Neural cell (in vitro differentiated cells): ENCODE measurements at regions not wholly inside any gene's neighbourhood (a gene's known extent, or its start where the extent isn't known, plus 50 kb on each side); places are given as distances from the start of the nearest gene placed in this dataset.

ENCODE experiments used
- H2AFZ ChIP-seq: fragments of 200-600, 300-800 bp; sonication (generic), shearing (Covaris generic); 2 replicates; pipeline ENCODE4 v1.6.0; 2014; ENCODE audit warnings: low read depth, mild to moderate bottlenecking, antibody characterized with exemption, low read length, moderate library complexity
- H3F3A ChIP-seq: fragments of 200-600 bp; shearing (Covaris generic); 2 replicates; pipeline ENCODE4 v1.6.1; 2016; ENCODE audit warnings: mild to moderate bottlenecking, moderate library complexity, mixed read lengths, antibody characterized with exemption, low read length; ENCODE audit not compliant: insufficient read depth, poor library complexity, severe bottlenecking
- H3K27ac ChIP-seq: fragments of 200-600, 300-800 bp; sonication (generic), shearing (Covaris generic); 2 replicates; pipeline ENCODE4 v1.5.1; 2014; ENCODE audit warnings: mild to moderate bottlenecking, low read length, moderate library complexity
- H3K27me3 ChIP-seq: fragments of 300-800, 200-600 bp; sonication (generic), shearing (Covaris generic); 2 replicates; pipeline ENCODE4 v1.6.0; 2014; ENCODE audit warnings: mild to moderate bottlenecking, low read depth, low read length, moderate library complexity; ENCODE audit not compliant: insufficient read depth
- H3K36me3 ChIP-seq: fragments of 300-800, 200-600 bp; sonication (generic), shearing (Covaris generic); 2 replicates; pipeline ENCODE4 v1.5.1; 2014; ENCODE audit warnings: mild to moderate bottlenecking, antibody characterized with exemption, low read length, moderate library complexity; ENCODE audit not compliant: insufficient read depth
- H3K4me2 ChIP-seq: fragments of 300-800, 200-600 bp; sonication (generic), shearing (Covaris generic); 2 replicates; pipeline ENCODE4 v1.6.0; 2014; ENCODE audit warnings: mild to moderate bottlenecking, low read length
- H3K4me3 ChIP-seq: fragments of 300-800, 200-600 bp; sonication (generic), shearing (Covaris generic); 2 replicates; pipeline ENCODE4 v1.5.1; 2014; ENCODE audit warnings: mild to moderate bottlenecking, low read length, moderate library complexity
- H3K79me2 ChIP-seq: fragments of 200-600 bp; shearing (Covaris generic); replicated peaks from 2 replicates; pipeline ENCODE4 v1.6.0; 2014; ENCODE audit warnings: mild to moderate bottlenecking, low read length, moderate library complexity; ENCODE audit not compliant: insufficient read depth
- H3K9ac ChIP-seq: fragments of 300-800, 200-600 bp; sonication (generic), shearing (Covaris generic); 2 replicates; pipeline ENCODE4 v1.6.1; 2016; ENCODE audit warnings: mild to moderate bottlenecking, low read length, mixed read lengths
- H3K9me2 ChIP-seq: fragments of 200-600 bp; shearing (Covaris generic); 2 replicates; pipeline ENCODE4 v1.6.1; 2016; ENCODE audit warnings: mild to moderate bottlenecking, low read length, mixed read lengths; ENCODE audit not compliant: insufficient read depth
- H3K9me3 ChIP-seq: fragments of 200-600, 300-800 bp; sonication (generic), shearing (Covaris generic); 2 replicates; pipeline ENCODE4 v1.6.1; 2016; ENCODE audit warnings: mild to moderate bottlenecking, mixed run types, low read length, moderate library complexity, mixed read lengths
- H4K20me1 ChIP-seq: fragments of 200-600 bp; shearing (Covaris generic); 2 replicates; pipeline ENCODE4 v1.6.1; 2016; ENCODE audit warnings: mild to moderate bottlenecking, mixed run types; ENCODE audit not compliant: insufficient read depth
- EP300 ChIP-seq: fragments of 450-650 bp; conservative IDR thresholded peaks from 2 replicates; pipeline ENCODE4 v1.6.1; 2014; ENCODE audit warnings: antibody characterized with exemption, mild to moderate bottlenecking, moderate library complexity; ENCODE audit not compliant: poor library complexity, severe bottlenecking
- EZH2 ChIP-seq: fragments of 200-600, 300-800 bp; shearing (Covaris generic), sonication (generic); IDR thresholded peaks from 2 replicates; pipeline ENCODE4 v1.6.1; 2014; ENCODE audit warnings: antibody characterized with exemption, low read length, borderline replicate concordance, mild to moderate bottlenecking; ENCODE audit not compliant: insufficient read depth, poor library complexity, severe bottlenecking
- MXI1 ChIP-seq: fragments of 450-650 bp; conservative IDR thresholded peaks from 2 replicates; pipeline ENCODE4 v1.6.1; 2014; ENCODE audit warnings: antibody characterized with exemption, mild to moderate bottlenecking; ENCODE audit not compliant: poor library complexity, severe bottlenecking
- POLR2AphosphoS5 ChIP-seq: IDR thresholded peaks from 2 replicates; pipeline ENCODE4 v1.6.1; 2012
- RAD21 ChIP-seq: fragments of 450-650 bp; conservative IDR thresholded peaks from 2 replicates; pipeline ENCODE4 v1.6.1; 2014; ENCODE audit warnings: antibody characterized with exemption, mild to moderate bottlenecking, moderate library complexity
- SMC3 ChIP-seq: fragments of 450-650 bp; conservative IDR thresholded peaks from 2 replicates; pipeline ENCODE4 v1.6.1; 2014; ENCODE audit warnings: antibody characterized with exemption, mild to moderate bottlenecking, moderate library complexity; ENCODE audit not compliant: poor library complexity
- TAF1 ChIP-seq: IDR thresholded peaks from 2 replicates; pipeline ENCODE4 v1.6.1; 2012; ENCODE audit warnings: low read depth
- TF ChIP-seq, protein P1 (sequence below): IDR thresholded peaks from 2 replicates; pipeline ENCODE4 v1.6.1; 2012; ENCODE audit warnings: borderline replicate concordance
- TF ChIP-seq, protein P2 (sequence below): fragments of 450-650 bp; IDR thresholded peaks from 2 replicates; pipeline ENCODE4 v1.5.1; 2014; ENCODE audit warnings: antibody characterized with exemption, mild to moderate bottlenecking, moderate library complexity; ENCODE audit not compliant: poor library complexity, severe bottlenecking

DNA sequence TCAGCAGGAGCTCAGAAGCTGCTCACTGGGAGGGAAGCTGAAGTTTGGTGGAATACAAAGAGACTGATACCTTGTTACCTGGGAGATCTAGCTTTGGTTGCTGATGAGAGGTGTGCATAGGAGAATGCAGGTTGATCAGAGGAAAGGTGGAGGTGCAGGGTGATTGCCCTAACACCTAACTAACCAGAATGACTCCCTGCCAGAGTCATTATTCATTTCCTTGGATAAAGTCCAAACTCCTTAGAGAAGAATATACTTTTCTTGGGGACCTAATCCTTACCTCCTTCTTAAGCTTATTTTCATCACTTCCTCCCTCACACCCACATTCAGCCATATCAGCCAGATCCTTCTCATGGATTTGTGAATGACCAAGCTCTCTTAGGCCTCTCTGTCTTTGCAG lies 814.2 kb upstream of the TENM4 start:
- H4K20me1 ChIP-seq = no peaks in the 10 kb centered on the region
- H3K4me3 ChIP-seq = no peak overlapping the region
- H3K9ac ChIP-seq = no peak overlapping the region
- H3K27ac ChIP-seq = no peak overlapping the region
- no peaks in the 10 kb centered on the region for H3K9me3 ChIP-seq
- no peaks in the 10 kb centered on the region for H3K9me2 ChIP-seq
- H3K4me2 ChIP-seq = no peak overlapping the region
- no peaks in the 10 kb centered on the region for H3K27me3 ChIP-seq
- no peak overlapping the region for H2AFZ ChIP-seq
- H3F3A ChIP-seq = no peaks in the 10 kb centered on the region
- no peaks in the 10 kb centered on the region for H3K79me2 ChIP-seq
- H3K36me3 ChIP-seq = no peaks in the 10 kb centered on the region
- TF ChIP-seq, protein P1, sequence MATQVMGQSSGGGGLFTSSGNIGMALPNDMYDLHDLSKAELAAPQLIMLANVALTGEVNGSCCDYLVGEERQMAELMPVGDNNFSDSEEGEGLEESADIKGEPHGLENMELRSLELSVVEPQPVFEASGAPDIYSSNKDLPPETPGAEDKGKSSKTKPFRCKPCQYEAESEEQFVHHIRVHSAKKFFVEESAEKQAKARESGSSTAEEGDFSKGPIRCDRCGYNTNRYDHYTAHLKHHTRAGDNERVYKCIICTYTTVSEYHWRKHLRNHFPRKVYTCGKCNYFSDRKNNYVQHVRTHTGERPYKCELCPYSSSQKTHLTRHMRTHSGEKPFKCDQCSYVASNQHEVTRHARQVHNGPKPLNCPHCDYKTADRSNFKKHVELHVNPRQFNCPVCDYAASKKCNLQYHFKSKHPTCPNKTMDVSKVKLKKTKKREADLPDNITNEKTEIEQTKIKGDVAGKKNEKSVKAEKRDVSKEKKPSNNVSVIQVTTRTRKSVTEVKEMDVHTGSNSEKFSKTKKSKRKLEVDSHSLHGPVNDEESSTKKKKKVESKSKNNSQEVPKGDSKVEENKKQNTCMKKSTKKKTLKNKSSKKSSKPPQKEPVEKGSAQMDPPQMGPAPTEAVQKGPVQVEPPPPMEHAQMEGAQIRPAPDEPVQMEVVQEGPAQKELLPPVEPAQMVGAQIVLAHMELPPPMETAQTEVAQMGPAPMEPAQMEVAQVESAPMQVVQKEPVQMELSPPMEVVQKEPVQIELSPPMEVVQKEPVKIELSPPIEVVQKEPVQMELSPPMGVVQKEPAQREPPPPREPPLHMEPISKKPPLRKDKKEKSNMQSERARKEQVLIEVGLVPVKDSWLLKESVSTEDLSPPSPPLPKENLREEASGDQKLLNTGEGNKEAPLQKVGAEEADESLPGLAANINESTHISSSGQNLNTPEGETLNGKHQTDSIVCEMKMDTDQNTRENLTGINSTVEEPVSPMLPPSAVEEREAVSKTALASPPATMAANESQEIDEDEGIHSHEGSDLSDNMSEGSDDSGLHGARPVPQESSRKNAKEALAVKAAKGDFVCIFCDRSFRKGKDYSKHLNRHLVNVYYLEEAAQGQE = no peak
- TF ChIP-seq TAF1 (no peak), MXI1 (no peak), SMC3 (no peak), RAD21 (no peak), EP300 (no peak)

DNA sequence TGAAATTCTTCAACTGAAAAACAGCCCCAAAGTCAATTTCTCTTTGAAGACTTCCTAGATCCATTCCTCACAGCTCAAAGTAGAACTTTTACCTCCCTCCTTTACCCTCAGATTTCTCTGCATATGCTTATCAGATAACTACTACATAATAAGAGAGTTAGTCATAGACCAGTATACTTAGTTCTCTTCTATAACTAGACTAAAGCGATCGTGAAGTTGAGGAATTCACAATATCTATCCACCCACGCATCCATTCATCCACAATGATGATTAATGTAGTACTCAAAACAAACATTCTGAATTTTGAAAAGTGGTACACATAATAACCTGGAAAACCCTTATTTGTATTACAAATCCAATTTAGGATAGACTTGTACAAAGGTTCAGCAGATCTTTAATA lies 800.9 kb upstream of the TENM4 start:
- Histone ChIP-seq H2AFZ (no peak overlapping the region), H3K9me3 (no peaks in the 10 kb centered on the region), H3K27ac (no peak overlapping the region), H4K20me1 (no peaks in the 10 kb centered on the region), H3F3A (no peaks in the 10 kb centered on the region), H3K36me3 (no peaks in the 10 kb centered on the region), H3K4me3 (no peak overlapping the region), H3K27me3 (no peaks in the 10 kb centered on the region), H3K9me2 (no peaks in the 10 kb centered on the region), H3K9ac (no peak overlapping the region), H3K79me2 (no peaks in the 10 kb centered on the region), H3K4me2 (no peak overlapping the region)
- TF ChIP-seq RAD21 = no peak
- no peak for TF ChIP-seq SMC3
- TF ChIP-seq, protein P2, sequence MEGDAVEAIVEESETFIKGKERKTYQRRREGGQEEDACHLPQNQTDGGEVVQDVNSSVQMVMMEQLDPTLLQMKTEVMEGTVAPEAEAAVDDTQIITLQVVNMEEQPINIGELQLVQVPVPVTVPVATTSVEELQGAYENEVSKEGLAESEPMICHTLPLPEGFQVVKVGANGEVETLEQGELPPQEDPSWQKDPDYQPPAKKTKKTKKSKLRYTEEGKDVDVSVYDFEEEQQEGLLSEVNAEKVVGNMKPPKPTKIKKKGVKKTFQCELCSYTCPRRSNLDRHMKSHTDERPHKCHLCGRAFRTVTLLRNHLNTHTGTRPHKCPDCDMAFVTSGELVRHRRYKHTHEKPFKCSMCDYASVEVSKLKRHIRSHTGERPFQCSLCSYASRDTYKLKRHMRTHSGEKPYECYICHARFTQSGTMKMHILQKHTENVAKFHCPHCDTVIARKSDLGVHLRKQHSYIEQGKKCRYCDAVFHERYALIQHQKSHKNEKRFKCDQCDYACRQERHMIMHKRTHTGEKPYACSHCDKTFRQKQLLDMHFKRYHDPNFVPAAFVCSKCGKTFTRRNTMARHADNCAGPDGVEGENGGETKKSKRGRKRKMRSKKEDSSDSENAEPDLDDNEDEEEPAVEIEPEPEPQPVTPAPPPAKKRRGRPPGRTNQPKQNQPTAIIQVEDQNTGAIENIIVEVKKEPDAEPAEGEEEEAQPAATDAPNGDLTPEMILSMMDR = no peak
- no peak for TF ChIP-seq EZH2
- TF ChIP-seq TAF1 = no peak
- TF ChIP-seq, protein P1 = no peak
- no peak for TF ChIP-seq EP300
- no peak for TF ChIP-seq POLR2AphosphoS5
